Activated T-cell treated with anti-CD3 and anti-CD28 coated beads, Interleukin-2, amount 50 U/mL, for 72 hours (primary cell): ENCODE measurements at regions not wholly inside any gene's neighbourhood (a gene's known extent, or its start where the extent isn't known, plus 50 kb on each side); places are given as distances from the start of the nearest gene placed in this dataset.

Source experiments
- ATAC-seq, 2 donors: fragments of 150-1000 bp; cut with Tn5 transposase; replicated peaks in 1 of 2; 2 replicates each; pipeline ENCODE4 v1.10.0; 2021; ENCODE audit warnings: moderate library complexity in 2 of 2, mild to moderate bottlenecking in 1 of 2
- DNase-seq, 2 donors: peaks; one replicate each; pipeline ENCODE4 v3.0.0; 2021 to 2022; ENCODE audit warnings: mixed read lengths in 1 of 2
- H3K27ac Mint-ChIP-seq: one replicate; pipeline ENCODE4 v1.8.0; 2022; ENCODE audit warnings: mild to moderate bottlenecking, moderate library complexity, mixed read lengths
- H3K27me3 Mint-ChIP-seq: one replicate; pipeline ENCODE4 v1.8.0; 2022; ENCODE audit warnings: low read depth, mixed read lengths
- H3K36me3 Mint-ChIP-seq, 2 donors: one replicate each; pipeline ENCODE4 v1.8.0; 2022; ENCODE audit warnings: mixed read lengths in 2 of 2, mild to moderate bottlenecking in 1 of 2; ENCODE audit not compliant: insufficient read depth in 2 of 2
- H3K4me1 Mint-ChIP-seq: one replicate; pipeline ENCODE4 v1.8.0; 2022; ENCODE audit warnings: low read depth, mixed read lengths
- H3K4me3 Mint-ChIP-seq, 2 donors: one replicate each; pipeline ENCODE4 v1.8.0; 2022; ENCODE audit warnings: mild to moderate bottlenecking in 2 of 2, mixed read lengths in 2 of 2, moderate library complexity in 2 of 2
- H3K9me3 Mint-ChIP-seq, 2 donors: one replicate each; pipeline ENCODE4 v1.8.0; 2022; ENCODE audit warnings: mixed read lengths in 2 of 2

- Mint-ChIP-seq H3K27me3 (no peaks in the 10 kb centered on the region), H3K9me3 (no peaks in the 10 kb centered on the region), H3K36me3 (no peaks in the 10 kb centered on the region)
These were observed 74.9 kb downstream of the SOX1 start for GRCh38 chr13:112141643-112142400.

GRCh38 chr13:112142401-112142930, 75.5 kb downstream of the SOX1 start:
- no peak for DNase-seq
- Mint-ChIP-seq H3K4me1 (no peaks in the 10 kb centered on the region), H3K9me3 (peaks cover 0 to under 1% of the 10 kb centered on the region in 2 donors), H3K27me3 (no peaks in the 10 kb centered on the region), H3K27ac (no peak overlapping the region), H3K4me3 (no peak overlapping the region), H3K36me3 (no peaks in the 10 kb centered on the region)
- ATAC-seq: no peak

More at GRCh38 chr13:112141643-112142400, 74.9 kb downstream of the SOX1 start:
- DNase-seq: no peak
- ATAC-seq: no peak
- Mint-ChIP-seq H3K4me3 (no peak overlapping the region), H3K4me1 (no peaks in the 10 kb centered on the region), H3K27ac (no peak overlapping the region)

GRCh38 chr13:112143046-112143752, 76.2 kb downstream of the SOX1 start:
- peaks cover 0 to 2% of the 10 kb centered on the region in 2 donors for H3K9me3 Mint-ChIP-seq
- no peak for ATAC-seq
- no peaks in the 10 kb centered on the region for H3K27me3 Mint-ChIP-seq

GRCh38 chr13:112143753-112144615, 77.0 kb downstream of the SOX1 start:
- peak overlapping the region; percentile 33 for H3K27ac Mint-ChIP-seq
- no peak for ATAC-seq
- H3K36me3 Mint-ChIP-seq: peaks cover 0 to 2% of the 10 kb centered on the region in 2 donors
- DNase-seq: no peak
- peaks cover 0 to 7% of the 10 kb centered on the region in 2 donors for H3K9me3 Mint-ChIP-seq
- no peak overlapping the region for H3K4me3 Mint-ChIP-seq
- H3K4me1 Mint-ChIP-seq: no peaks in the 10 kb centered on the region
- H3K27me3 Mint-ChIP-seq: no peaks in the 10 kb centered on the region

More at GRCh38 chr13:112143046-112143752, 76.2 kb downstream of the SOX1 start:
- DNase-seq: no peak
- Mint-ChIP-seq H3K4me1 (no peaks in the 10 kb centered on the region), H3K36me3 (no peaks in the 10 kb centered on the region), H3K4me3 (no peak overlapping the region), H3K27ac (no peak overlapping the region)

GRCh38 chr13:112144616-112145550, 77.9 kb downstream of the SOX1 start:
- Mint-ChIP-seq H3K27ac (no peak overlapping the region), H3K36me3 (peaks cover 0 to 2% of the 10 kb centered on the region in 2 donors), H3K27me3 (no peaks in the 10 kb centered on the region), H3K4me1 (no peaks in the 10 kb centered on the region), H3K4me3 (no peak overlapping the region), H3K9me3 (peaks cover 0 to 7% of the 10 kb centered on the region in 2 donors)
- DNase-seq (no peak), ATAC-seq (no peak)

GRCh38 chr13:112145551-112146360, 78.8 kb downstream of the SOX1 start:
- Mint-ChIP-seq H3K9me3 (peaks cover 0 to 7% of the 10 kb centered on the region in 2 donors), H3K36me3 (peaks cover 0 to 2% of the 10 kb centered on the region in 2 donors), H3K4me1 (no peaks in the 10 kb centered on the region), H3K27ac (no peak overlapping the region), H3K27me3 (no peaks in the 10 kb centered on the region), H3K4me3 (no peak overlapping the region)
- no peak for ATAC-seq
- no peak for DNase-seq

- no peak overlapping the region for H3K4me3 Mint-ChIP-seq
- DNase-seq (no peak), ATAC-seq (no peak)
- H3K36me3 Mint-ChIP-seq: peaks cover 0 to 2% of the 10 kb centered on the region in 2 donors
- no peaks in the 10 kb centered on the region for H3K4me1 Mint-ChIP-seq
- H3K27ac Mint-ChIP-seq: no peak overlapping the region
- no peaks in the 10 kb centered on the region for H3K27me3 Mint-ChIP-seq
- H3K9me3 Mint-ChIP-seq: peaks cover 0 to 7% of the 10 kb centered on the region in 2 donors
These were observed 83.4 kb downstream of the SOX1 start for GRCh38 chr13:112150352-112150751.

- H3K27ac Mint-ChIP-seq: no peak overlapping the region
- no peaks in the 10 kb centered on the region for H3K27me3 Mint-ChIP-seq
- H3K4me1 Mint-ChIP-seq: no peaks in the 10 kb centered on the region
- H3K36me3 Mint-ChIP-seq: peaks cover 0 to 2% of the 10 kb centered on the region in 2 donors
- H3K9me3 Mint-ChIP-seq: peaks cover 0 to 5% of the 10 kb centered on the region in 2 donors
- no peak for DNase-seq
- ATAC-seq: no peak
- H3K4me3 Mint-ChIP-seq: no peak overlapping the region
These were observed 85.9 kb downstream of the SOX1 start for GRCh38 chr13:112152846-112153245.

- no peaks in the 10 kb centered on the region for H3K4me1 Mint-ChIP-seq
- ATAC-seq: no peak
- no peak overlapping the region for H3K4me3 Mint-ChIP-seq
These were observed 86.4 kb downstream of the SOX1 start for GRCh38 chr13:112153364-112153763.

GRCh38 chr13:112153846-112154245, 86.9 kb downstream of the SOX1 start:
- Mint-ChIP-seq H3K36me3 (no peaks in the 10 kb centered on the region), H3K4me1 (no peaks in the 10 kb centered on the region), H3K27ac (no peak overlapping the region), H3K27me3 (peaks cover 5% of the 10 kb centered on the region), H3K9me3 (peaks cover 0 to 1% of the 10 kb centered on the region in 2 donors), H3K4me3 (no peak overlapping the region)
- ATAC-seq: no peak
- no peak for DNase-seq

More at GRCh38 chr13:112153364-112153763, 86.4 kb downstream of the SOX1 start:
- Mint-ChIP-seq H3K9me3 (peaks cover 0 to 5% of the 10 kb centered on the region in 2 donors), H3K36me3 (peaks cover 0 to 2% of the 10 kb centered on the region in 2 donors), H3K27me3 (peaks cover under 1% of the 10 kb centered on the region), H3K27ac (no peak overlapping the region)
- DNase-seq: no peak

- Mint-ChIP-seq H3K4me3 (no peak overlapping the region), H3K27ac (no peak overlapping the region), H3K9me3 (no peaks in the 10 kb centered on the region), H3K4me1 (no peaks in the 10 kb centered on the region), H3K27me3 (peaks cover 12% of the 10 kb centered on the region), H3K36me3 (no peaks in the 10 kb centered on the region)
- ATAC-seq (no peak), DNase-seq (no peak)
These were observed 87.5 kb downstream of the SOX1 start for GRCh38 chr13:112154301-112155060.
